ENCODE measurements at regions not wholly inside any gene's neighbourhood (a gene's known extent, or its start where the extent isn't known, plus 50 kb on each side); places are given as distances from the start of the nearest gene placed in this dataset.

DNA sequence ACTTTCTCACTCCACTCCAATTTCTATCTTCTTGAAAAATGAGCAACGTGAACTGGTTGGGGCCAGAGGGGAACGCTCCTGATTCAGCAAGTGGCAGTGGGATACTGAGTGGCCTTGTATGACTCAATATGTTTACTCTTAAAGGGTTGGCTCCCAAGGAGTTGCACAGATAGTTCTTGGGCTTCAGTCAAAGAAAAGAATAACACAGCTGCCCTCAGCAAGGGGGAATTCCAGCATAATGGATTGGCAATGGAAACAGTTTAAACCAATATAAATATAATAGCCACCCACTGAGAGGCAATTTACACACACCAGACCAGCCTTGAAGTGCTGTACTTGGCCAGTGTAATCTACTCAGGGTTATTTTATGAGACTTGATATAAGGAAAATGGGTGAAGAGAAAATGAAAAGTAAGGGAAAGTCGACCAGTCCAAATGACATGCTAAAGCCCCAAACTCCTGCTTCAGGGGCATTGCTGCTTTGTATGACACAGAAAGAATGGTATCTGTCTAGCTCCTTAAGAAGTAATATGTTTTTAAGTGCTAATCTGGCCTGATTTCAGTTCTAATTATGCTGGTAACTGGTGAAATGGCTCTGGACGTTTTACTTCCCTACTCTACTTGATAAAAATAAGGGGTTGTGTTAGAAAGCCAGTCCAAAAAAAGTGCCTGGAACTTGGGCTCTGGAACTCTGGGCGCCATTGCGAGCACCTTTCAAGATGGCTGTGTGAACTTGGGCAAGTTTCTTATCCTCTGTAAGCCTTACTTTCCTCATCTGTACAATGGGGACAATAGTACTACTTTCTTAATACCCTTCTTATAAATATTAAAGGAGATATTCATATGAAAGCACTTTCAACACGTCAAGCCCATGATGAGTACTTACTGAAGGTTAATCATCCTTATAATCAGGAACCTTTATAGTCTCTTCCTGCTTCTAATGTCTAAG is 712.9 kb upstream of the MAP3K7 start:
- H3K27ac Mint-ChIP-seq, result no peak overlapping the region
- DNase-seq (ENCODE audit: low spot score in 2 of 2, unreplicated experiment in 2 of 2), result no peak

DNA sequence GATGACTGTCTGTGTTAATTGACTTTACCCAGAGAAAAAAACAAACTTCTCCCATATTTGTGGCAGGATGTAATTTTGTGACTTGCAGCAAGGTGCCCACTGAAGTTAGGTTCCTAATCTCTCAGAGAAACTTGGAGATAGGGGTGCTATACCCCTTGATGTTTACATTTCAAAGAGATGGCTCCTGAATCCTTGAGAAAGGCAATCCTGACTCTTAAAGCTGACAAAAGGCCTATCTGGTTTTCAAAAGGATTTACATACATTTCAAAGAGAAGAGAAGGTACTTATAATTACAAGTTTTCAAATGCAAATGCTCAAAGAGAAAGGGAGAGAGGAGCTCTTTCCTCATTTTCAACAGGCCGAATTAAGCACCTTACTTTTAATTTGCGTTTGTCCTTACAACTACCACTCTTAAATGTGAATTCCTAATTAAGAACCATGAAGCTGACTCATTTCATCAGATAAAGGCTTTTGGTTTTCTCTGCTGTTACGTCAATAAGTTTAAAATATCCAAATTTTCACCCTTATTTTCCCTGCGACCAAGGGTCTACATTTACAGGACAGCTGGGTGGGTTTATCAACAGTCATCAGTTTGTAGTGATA is 711.8 kb upstream of the MAP3K7 start:
- H3K36me3 Mint-ChIP-seq, result peaks cover 9% of the 10 kb centered on the region
- DNase-seq (ENCODE audit: low spot score in 2 of 2, unreplicated experiment in 2 of 2), result no peak
- peaks cover 3% of the 10 kb centered on the region for H3K4me1 Mint-ChIP-seq
- no peak overlapping the region for H3K4me3 Mint-ChIP-seq
- H3K27ac Mint-ChIP-seq, result no peak overlapping the region
- TF ChIP-seq, protein P1, sequence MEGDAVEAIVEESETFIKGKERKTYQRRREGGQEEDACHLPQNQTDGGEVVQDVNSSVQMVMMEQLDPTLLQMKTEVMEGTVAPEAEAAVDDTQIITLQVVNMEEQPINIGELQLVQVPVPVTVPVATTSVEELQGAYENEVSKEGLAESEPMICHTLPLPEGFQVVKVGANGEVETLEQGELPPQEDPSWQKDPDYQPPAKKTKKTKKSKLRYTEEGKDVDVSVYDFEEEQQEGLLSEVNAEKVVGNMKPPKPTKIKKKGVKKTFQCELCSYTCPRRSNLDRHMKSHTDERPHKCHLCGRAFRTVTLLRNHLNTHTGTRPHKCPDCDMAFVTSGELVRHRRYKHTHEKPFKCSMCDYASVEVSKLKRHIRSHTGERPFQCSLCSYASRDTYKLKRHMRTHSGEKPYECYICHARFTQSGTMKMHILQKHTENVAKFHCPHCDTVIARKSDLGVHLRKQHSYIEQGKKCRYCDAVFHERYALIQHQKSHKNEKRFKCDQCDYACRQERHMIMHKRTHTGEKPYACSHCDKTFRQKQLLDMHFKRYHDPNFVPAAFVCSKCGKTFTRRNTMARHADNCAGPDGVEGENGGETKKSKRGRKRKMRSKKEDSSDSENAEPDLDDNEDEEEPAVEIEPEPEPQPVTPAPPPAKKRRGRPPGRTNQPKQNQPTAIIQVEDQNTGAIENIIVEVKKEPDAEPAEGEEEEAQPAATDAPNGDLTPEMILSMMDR (IDR thresholded peaks at IDR 0.05; ENCODE audit: unreplicated experiment), result no peak
- H3K9me3 Mint-ChIP-seq, result peaks cover 16% of the 10 kb centered on the region
- H3K27me3 Mint-ChIP-seq (ENCODE audit: low read depth), result peaks cover 9% of the 10 kb centered on the region

More for the DNA sequence above, 712.9 kb upstream of the MAP3K7 start:
- peaks cover 9% of the 10 kb centered on the region for H3K36me3 Mint-ChIP-seq
- peaks cover 10% of the 10 kb centered on the region for H3K4me1 Mint-ChIP-seq
- peaks cover 16% of the 10 kb centered on the region for H3K9me3 Mint-ChIP-seq
- H3K4me3 Mint-ChIP-seq, result no peak overlapping the region
- H3K27me3 Mint-ChIP-seq (ENCODE audit: low read depth), result peaks cover 7% of the 10 kb centered on the region
- TF ChIP-seq, protein P1 (IDR thresholded peaks at IDR 0.05; ENCODE audit: unreplicated experiment), result no peak

DNA sequence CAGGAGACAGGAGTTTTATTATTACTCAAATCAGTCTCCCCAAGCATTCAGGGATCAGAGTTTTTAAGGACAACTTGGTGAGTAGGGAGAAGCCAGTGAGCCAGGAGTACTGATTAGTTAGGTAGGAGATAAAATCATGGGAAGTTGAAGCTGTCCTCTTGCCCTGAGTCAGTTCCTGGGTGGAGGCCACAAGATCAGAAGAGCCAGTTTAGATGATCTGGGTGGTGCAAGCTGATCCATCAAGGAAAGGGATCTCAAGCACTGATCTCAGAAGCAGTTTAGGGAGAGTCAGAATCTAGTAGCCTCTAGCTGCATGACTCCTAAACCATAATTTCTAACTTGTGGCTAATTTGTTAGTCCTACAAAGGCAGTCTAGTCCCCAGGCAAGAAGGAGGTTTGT is 706.5 kb upstream of the MAP3K7 start:
- H3K4me3 Mint-ChIP-seq, result no peak overlapping the region
- no peak overlapping the region for H3K27ac Mint-ChIP-seq
- H3K4me1 Mint-ChIP-seq, result no peaks in the 10 kb centered on the region
- no peak for DNase-seq (ENCODE audit: low spot score in 2 of 2, unreplicated experiment in 2 of 2)
- TF ChIP-seq, protein P1 (IDR thresholded peaks at IDR 0.05; ENCODE audit: unreplicated experiment), result no peak
- H3K9me3 Mint-ChIP-seq, result peaks cover 15% of the 10 kb centered on the region
- H3K36me3 Mint-ChIP-seq, result peaks cover 9% of the 10 kb centered on the region
- peaks cover 9% of the 10 kb centered on the region for H3K27me3 Mint-ChIP-seq (ENCODE audit: low read depth)

DNA sequence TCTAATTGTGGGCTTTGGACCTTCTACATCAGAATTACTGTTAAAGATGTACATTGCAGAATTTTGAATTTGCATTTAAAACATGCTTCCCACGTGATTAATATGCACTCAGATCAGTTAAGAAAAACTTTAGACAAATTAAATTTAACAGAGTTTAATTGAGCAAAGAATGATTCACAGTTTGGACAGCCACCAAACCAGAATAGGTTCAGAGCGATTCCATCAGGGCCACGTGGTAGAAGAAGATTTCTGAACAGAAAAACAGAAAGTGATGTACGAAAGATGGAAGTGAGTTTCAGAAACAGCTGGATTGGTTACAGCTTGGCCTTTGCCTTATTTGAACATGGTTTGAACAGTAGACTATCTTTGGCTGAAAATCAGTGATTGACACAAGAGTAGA is 704.2 kb upstream of the MAP3K7 start:
- H3K27ac Mint-ChIP-seq, result no peak overlapping the region
- DNase-seq (ENCODE audit: low spot score in 2 of 2, unreplicated experiment in 2 of 2), result no peak
- no peaks in the 10 kb centered on the region for H3K36me3 Mint-ChIP-seq
- H3K9me3 Mint-ChIP-seq, result no peaks in the 10 kb centered on the region
- no peaks in the 10 kb centered on the region for H3K4me1 Mint-ChIP-seq
- no peak overlapping the region for H3K4me3 Mint-ChIP-seq
- TF ChIP-seq, protein P1 (IDR thresholded peaks at IDR 0.05; ENCODE audit: unreplicated experiment), result no peak
- H3K27me3 Mint-ChIP-seq (ENCODE audit: low read depth), result peaks cover 14% of the 10 kb centered on the region

DNA sequence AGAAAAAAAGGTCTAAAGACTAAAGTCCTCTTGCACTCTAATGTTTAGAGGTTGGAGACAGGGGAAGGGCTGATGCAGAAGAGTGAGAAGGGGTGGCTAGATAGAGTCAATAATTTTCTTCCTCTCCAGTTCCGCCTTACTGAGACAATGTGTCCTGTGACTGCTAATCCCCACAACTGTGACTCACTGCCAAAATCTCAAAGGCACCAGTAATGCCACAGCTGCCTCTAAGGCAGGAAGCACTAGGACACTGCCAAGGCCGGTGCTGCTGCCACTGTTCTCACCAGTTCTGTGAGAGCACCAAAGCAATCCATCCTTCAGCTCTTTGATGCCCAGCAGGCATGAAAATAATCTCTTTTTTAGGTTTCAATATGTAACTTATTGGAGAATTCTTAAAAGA is 701.9 kb upstream of the MAP3K7 start:
- TF ChIP-seq, protein P1 (IDR thresholded peaks at IDR 0.05; ENCODE audit: unreplicated experiment), result no peak
- Mint-ChIP-seq H3K4me3 (no peak overlapping the region), H3K36me3 (no peaks in the 10 kb centered on the region), H3K27me3 (ENCODE audit: low read depth) (peaks cover 8% of the 10 kb centered on the region), H3K4me1 (no peaks in the 10 kb centered on the region), H3K27ac (no peak overlapping the region), H3K9me3 (no peaks in the 10 kb centered on the region)
- DNase-seq (ENCODE audit: low spot score in 2 of 2, unreplicated experiment in 2 of 2), result no peak
